Caco-2 (cell line): ENCODE measurements at regions not wholly inside any gene's neighbourhood (a gene's known extent, or its start where the extent isn't known, plus 50 kb on each side); places are given as distances from the start of the nearest gene placed in this dataset.

Source experiments
- BruUV-seq: library from RNA; stranded (reverse); fragments of 400-500 nt; replicated peaks from 2 replicates; lab custom pipeline; 2021; lab: Mats Ljungman, UMichigan
- CTCF ChIA-PET: fragments of 300-600 bp; sonication (Branson Sonifier 250); formaldehyde crosslinking; loops from one replicate; lab custom pipeline; 2022; ENCODE audit warnings: antibody characterized with exemption; lab: Charles Lee
- POLR2A ChIA-PET: fragments of 300-600 bp; sonication (Branson Sonifier 250); formaldehyde crosslinking; loops from one replicate; lab custom pipeline; 2022; ENCODE audit warnings: antibody characterized with exemption; lab: Charles Lee
- DNase-seq, 2 experiments: peaks; one replicate each; pipeline versions ENCODE4 v3.0.0 to v3.0.0-alpha.2; 2020 to 2022
- H3K27me3 ChIP-seq: replicated peaks from 2 replicates; pipeline ENCODE4 v1.6.0; 2011; ENCODE audit warnings: low read length; ENCODE audit not compliant: control insufficient read depth, insufficient read depth
- H3K36me3 ChIP-seq: 2 replicates; pipeline ENCODE4 v1.5.1; 2011; ENCODE audit warnings: low read length; ENCODE audit not compliant: control insufficient read depth, insufficient read depth
- H3K4me1 ChIP-seq: fragments of 250-450 bp; sonication (Bioruptor Pico); 2 replicates; pipeline ENCODE4 v1.5.1; 2020; ENCODE audit warnings: mild to moderate bottlenecking
- H3K4me3 ChIP-seq: 2 replicates; pipeline ENCODE4 v1.5.1; 2011; ENCODE audit warnings: low read depth, mild to moderate bottlenecking, control low read depth, low read length
- H3K9me3 ChIP-seq: fragments of 250-450 bp; sonication (Bioruptor Pico); 2 replicates; pipeline ENCODE4 v1.5.1; 2020; ENCODE audit warnings: mild to moderate bottlenecking, moderate library complexity
- H3K27ac Mint-ChIP-seq: one replicate; pipeline ENCODE4 v1.8.0; 2022; ENCODE audit warnings: mixed read lengths; ENCODE audit not compliant: unreplicated experiment
- H3K27me3 Mint-ChIP-seq: one replicate; pipeline ENCODE4 v1.8.0; 2022; ENCODE audit warnings: mixed read lengths; ENCODE audit not compliant: insufficient read depth, unreplicated experiment
- H3K36me3 Mint-ChIP-seq: one replicate; pipeline ENCODE4 v1.8.0; 2022; ENCODE audit warnings: mild to moderate bottlenecking, mixed read lengths; ENCODE audit not compliant: insufficient read depth, unreplicated experiment
- H3K4me1 Mint-ChIP-seq: one replicate; pipeline ENCODE4 v1.8.0; 2022; ENCODE audit warnings: low read depth, mixed read lengths; ENCODE audit not compliant: unreplicated experiment
- H3K4me3 Mint-ChIP-seq: one replicate; pipeline ENCODE4 v1.8.0; 2022; ENCODE audit warnings: mild to moderate bottlenecking, moderate library complexity, mixed read lengths; ENCODE audit not compliant: unreplicated experiment
- H3K9me3 Mint-ChIP-seq: one replicate; pipeline ENCODE4 v1.8.0; 2022; ENCODE audit warnings: mixed read lengths; ENCODE audit not compliant: unreplicated experiment
- intact Hi-C: fragments of 100-400 bp; cut with micrococcal nuclease; formaldehyde crosslinking; loops from one replicate; pipeline ENCODE4 v1.10.0; 2022; ENCODE audit not compliant: unreplicated experiment
- TF ChIP-seq, protein P1 (sequence below), 2 experiments: fragments of 200-600 bp in 1 of 2; IDR thresholded peaks; 1 replicate in 1 of 2; 2 replicates in 1 of 2; pipeline versions ENCODE4 v1.5.1 to v1.8.0; 2011 to 2022; ENCODE audit warnings: antibody characterized with exemption in 1 of 2, control low read depth in 1 of 2, inconsistent platforms in 1 of 2, low read depth in 1 of 2, low read length in 1 of 2, mild to moderate bottlenecking in 1 of 2, moderate library complexity in 1 of 2; ENCODE audit not compliant: insufficient read depth in 1 of 2, severe bottlenecking in 1 of 2, unreplicated experiment in 1 of 2

DNA sequence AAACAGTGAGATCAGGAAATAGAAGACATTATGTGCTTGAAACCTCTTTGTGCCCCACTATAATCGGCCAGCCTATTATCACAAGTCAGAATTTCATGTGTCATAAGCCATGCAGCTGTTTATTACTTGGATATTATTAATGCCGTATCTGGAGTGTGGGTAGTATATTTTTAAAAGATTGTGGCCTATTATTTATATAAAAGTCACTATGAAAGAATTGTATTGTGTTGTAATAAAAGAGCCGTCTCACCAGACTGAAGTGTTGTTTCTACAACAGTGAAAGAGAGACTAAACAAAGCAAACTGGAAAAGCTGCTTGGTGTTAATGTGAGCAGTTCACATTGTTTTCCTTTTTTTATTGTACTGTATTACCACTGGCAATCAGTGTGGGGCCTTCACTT lies 449.1 kb downstream of the PSAT1 start:
- H3K9me3 ChIP-seq: no peaks in the 10 kb centered on the region
- Mint-ChIP-seq H3K27me3 (no peaks in the 10 kb centered on the region), H3K4me3 (no peak overlapping the region), H3K4me1 (no peaks in the 10 kb centered on the region), H3K9me3 (no peaks in the 10 kb centered on the region), H3K27ac (no peak overlapping the region), H3K36me3 (no peaks in the 10 kb centered on the region)
- ChIA-PET POLR2A (no interaction called here), CTCF (no interaction called here)
- no peaks in the 10 kb centered on the region for H3K4me1 ChIP-seq
- BruUV-seq: no TSS peak
- intact Hi-C loops: no loop called here
- DNase-seq: no peak
- H3K36me3 ChIP-seq: no peaks in the 10 kb centered on the region
- TF ChIP-seq, protein P1, sequence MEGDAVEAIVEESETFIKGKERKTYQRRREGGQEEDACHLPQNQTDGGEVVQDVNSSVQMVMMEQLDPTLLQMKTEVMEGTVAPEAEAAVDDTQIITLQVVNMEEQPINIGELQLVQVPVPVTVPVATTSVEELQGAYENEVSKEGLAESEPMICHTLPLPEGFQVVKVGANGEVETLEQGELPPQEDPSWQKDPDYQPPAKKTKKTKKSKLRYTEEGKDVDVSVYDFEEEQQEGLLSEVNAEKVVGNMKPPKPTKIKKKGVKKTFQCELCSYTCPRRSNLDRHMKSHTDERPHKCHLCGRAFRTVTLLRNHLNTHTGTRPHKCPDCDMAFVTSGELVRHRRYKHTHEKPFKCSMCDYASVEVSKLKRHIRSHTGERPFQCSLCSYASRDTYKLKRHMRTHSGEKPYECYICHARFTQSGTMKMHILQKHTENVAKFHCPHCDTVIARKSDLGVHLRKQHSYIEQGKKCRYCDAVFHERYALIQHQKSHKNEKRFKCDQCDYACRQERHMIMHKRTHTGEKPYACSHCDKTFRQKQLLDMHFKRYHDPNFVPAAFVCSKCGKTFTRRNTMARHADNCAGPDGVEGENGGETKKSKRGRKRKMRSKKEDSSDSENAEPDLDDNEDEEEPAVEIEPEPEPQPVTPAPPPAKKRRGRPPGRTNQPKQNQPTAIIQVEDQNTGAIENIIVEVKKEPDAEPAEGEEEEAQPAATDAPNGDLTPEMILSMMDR (IDR thresholded peaks at IDR 0.05; ENCODE audit: insufficient read depth in 1 of 2, low read depth in 1 of 2, low read length in 1 of 2, severe bottlenecking in 1 of 2, unreplicated experiment in 1 of 2): no peak
- no peak overlapping the region for H3K4me3 ChIP-seq
- no peaks in the 10 kb centered on the region for H3K27me3 ChIP-seq

DNA sequence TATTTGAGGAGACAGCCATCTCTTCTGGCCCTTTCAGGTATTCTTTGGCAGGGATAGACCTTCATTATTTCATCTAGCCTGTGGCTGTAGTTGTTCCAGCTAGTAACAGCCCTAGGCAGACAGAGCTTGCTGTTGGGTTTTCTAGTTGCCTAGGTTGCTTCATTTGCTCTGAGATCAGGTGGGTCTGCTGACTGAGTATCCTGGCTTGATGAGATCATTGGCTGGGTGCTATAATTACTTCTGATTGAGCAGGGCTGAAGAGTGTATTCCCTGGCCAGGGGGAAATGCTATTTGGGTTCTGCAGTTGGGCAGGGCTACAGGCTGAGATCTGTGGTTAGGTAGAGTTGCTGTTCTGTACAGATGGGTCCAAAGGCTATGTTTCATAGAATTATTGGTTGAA lies 456.1 kb downstream of the PSAT1 start:
- H3K9me3 ChIP-seq: no peaks in the 10 kb centered on the region
- no TSS peak for BruUV-seq
- no peaks in the 10 kb centered on the region for H3K36me3 ChIP-seq
- TF ChIP-seq, protein P1 (IDR thresholded peaks at IDR 0.05; ENCODE audit: insufficient read depth in 1 of 2, low read depth in 1 of 2, low read length in 1 of 2, severe bottlenecking in 1 of 2, unreplicated experiment in 1 of 2): no peak
- intact Hi-C loops: no loop called here
- Mint-ChIP-seq H3K27ac (no peak overlapping the region), H3K4me1 (no peaks in the 10 kb centered on the region), H3K4me3 (no peak overlapping the region), H3K36me3 (no peaks in the 10 kb centered on the region), H3K27me3 (no peaks in the 10 kb centered on the region), H3K9me3 (no peaks in the 10 kb centered on the region)
- ChIA-PET POLR2A (no interaction called here), CTCF (no interaction called here)
- no peaks in the 10 kb centered on the region for H3K27me3 ChIP-seq
- no peak overlapping the region for H3K4me3 ChIP-seq
- no peaks in the 10 kb centered on the region for H3K4me1 ChIP-seq
- DNase-seq: no peak

DNA sequence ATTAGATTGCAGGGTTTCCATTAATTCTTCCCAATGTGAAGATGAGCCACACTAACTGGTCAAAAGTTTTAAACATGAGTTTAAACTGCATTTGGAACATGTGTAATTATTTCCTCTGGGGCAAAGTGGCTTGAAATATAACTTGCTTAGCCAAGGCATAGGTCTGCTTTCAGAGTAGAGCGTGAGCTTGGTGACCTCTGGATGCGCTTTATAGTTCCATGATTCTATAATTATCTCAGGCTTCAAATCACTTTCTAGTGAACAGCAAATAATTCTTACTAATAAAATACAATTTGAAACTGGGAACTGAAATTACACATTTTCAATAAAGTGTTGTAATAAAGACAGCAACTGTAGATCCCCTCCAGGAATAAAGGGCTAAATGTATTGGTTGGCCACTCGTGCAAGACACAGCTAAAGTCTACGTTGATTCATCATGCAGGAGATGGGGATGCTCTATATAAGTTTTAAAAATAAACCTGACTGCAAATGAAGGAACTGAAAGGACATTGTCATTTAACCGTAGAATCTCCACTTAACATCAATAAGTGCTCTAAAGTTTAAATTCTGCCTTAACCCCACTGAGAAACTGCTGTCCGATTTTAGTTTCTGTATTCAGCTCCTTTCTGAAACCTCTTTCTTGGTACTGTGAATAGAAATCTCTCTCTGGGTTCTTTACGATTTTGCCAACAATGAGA lies 460.0 kb downstream of the PSAT1 start:
- no peaks in the 10 kb centered on the region for H3K4me1 ChIP-seq
- no peak for DNase-seq
- no peaks in the 10 kb centered on the region for H3K27me3 Mint-ChIP-seq
- no peak overlapping the region for H3K27ac Mint-ChIP-seq
- BruUV-seq: no TSS peak
- no peaks in the 10 kb centered on the region for H3K36me3 Mint-ChIP-seq
- H3K9me3 ChIP-seq: no peaks in the 10 kb centered on the region
- no peaks in the 10 kb centered on the region for H3K4me1 Mint-ChIP-seq
- TF ChIP-seq, protein P1 (IDR thresholded peaks at IDR 0.05; ENCODE audit: insufficient read depth in 1 of 2, low read depth in 1 of 2, low read length in 1 of 2, severe bottlenecking in 1 of 2, unreplicated experiment in 1 of 2): no peak
- no peak overlapping the region for H3K4me3 Mint-ChIP-seq
- intact Hi-C loops: no loop called here
- no peaks in the 10 kb centered on the region for H3K9me3 Mint-ChIP-seq
- ChIA-PET POLR2A (no interaction called here), CTCF (no interaction called here)
- no peaks in the 10 kb centered on the region for H3K36me3 ChIP-seq
- no peak overlapping the region for H3K4me3 ChIP-seq
- H3K27me3 ChIP-seq: no peaks in the 10 kb centered on the region
